DND-41 (cell line): ENCODE measurements at regions not wholly inside any gene's neighbourhood (a gene's known extent, or its start where the extent isn't known, plus 50 kb on each side); places are given as distances from the start of the nearest gene placed in this dataset.

Source experiments
- ATAC-seq: fragments of 200-7000 bp; cut with Tn5 transposase; 3 replicates; pipeline ENCODE4 v1.9.1; 2021; ENCODE audit warnings: low read depth; ENCODE audit not compliant: insufficient read depth
- DNase-seq: peaks from one replicate; pipeline ENCODE4 v3.0.0-alpha.2; 2020
- H2AFZ ChIP-seq: 2 replicates; pipeline ENCODE4 v1.6.0; 2012; ENCODE audit warnings: low read depth, low read length
- H3K27ac ChIP-seq: 2 replicates; pipeline ENCODE4 v1.5.1; 2012; ENCODE audit warnings: low read length, inconsistent platforms
- H3K27me3 ChIP-seq: fragments of 200-600 bp; sonication (generic); 2 replicates; pipeline ENCODE4 v1.6.0; 2012; ENCODE audit warnings: low read length, mild to moderate bottlenecking, inconsistent platforms; ENCODE audit not compliant: insufficient read depth, poor library complexity
- H3K36me3 ChIP-seq: 2 replicates; pipeline ENCODE4 v1.5.1; 2012; ENCODE audit warnings: low read length, inconsistent platforms; ENCODE audit not compliant: insufficient read depth
- H3K4me1 ChIP-seq: 2 replicates; pipeline ENCODE4 v1.5.1; 2012; ENCODE audit warnings: mild to moderate bottlenecking, low read length; ENCODE audit not compliant: insufficient read depth
- H3K4me2 ChIP-seq: 2 replicates; pipeline ENCODE4 v1.6.0; 2012; ENCODE audit warnings: mild to moderate bottlenecking, moderate library complexity, low read length, inconsistent platforms; ENCODE audit not compliant: insufficient read depth
- H3K4me3 ChIP-seq, 2 experiments: fragments of 200-600 bp in 1 of 2; shearing (Covaris generic) in 1 of 2; 2 replicates each; pipeline ENCODE4 v1.5.1; 2012 to 2016; ENCODE audit warnings: inconsistent platforms in 2 of 2, low read length in 2 of 2, mild to moderate bottlenecking in 2 of 2, low read depth in 1 of 2, moderate library complexity in 1 of 2
- H3K79me2 ChIP-seq: 2 replicates; pipeline ENCODE4 v1.6.0; 2012; ENCODE audit warnings: low read length, inconsistent platforms; ENCODE audit not compliant: insufficient read depth
- H3K9ac ChIP-seq: 2 replicates; pipeline ENCODE4 v1.6.0; 2012; ENCODE audit warnings: low read depth, mild to moderate bottlenecking, inconsistent platforms, low read length, moderate library complexity
- H3K9me3 ChIP-seq: 2 replicates; pipeline ENCODE4 v1.5.1; 2012; ENCODE audit warnings: low read length, moderate library complexity, mild to moderate bottlenecking, inconsistent platforms; ENCODE audit not compliant: insufficient read depth, severe bottlenecking
- H4K20me1 ChIP-seq: 2 replicates; pipeline ENCODE4 v1.6.0; 2012; ENCODE audit warnings: low read length; ENCODE audit not compliant: insufficient read depth
- EZH2 ChIP-seq: IDR thresholded peaks from 3 replicates; pipeline ENCODE4 v1.6.1; 2012; ENCODE audit warnings: borderline replicate concordance, low read depth, mild to moderate bottlenecking, moderate library complexity, low read length, inconsistent platforms; ENCODE audit not compliant: severe bottlenecking
- TF ChIP-seq, protein P1 (sequence below): IDR thresholded peaks from 2 replicates; pipeline ENCODE4 v1.5.1; 2012; ENCODE audit warnings: borderline replicate concordance, low read length, moderate library complexity, mild to moderate bottlenecking; ENCODE audit not compliant: poor library complexity, severe bottlenecking; ENCODE audit errors: extremely low read depth

DNA sequence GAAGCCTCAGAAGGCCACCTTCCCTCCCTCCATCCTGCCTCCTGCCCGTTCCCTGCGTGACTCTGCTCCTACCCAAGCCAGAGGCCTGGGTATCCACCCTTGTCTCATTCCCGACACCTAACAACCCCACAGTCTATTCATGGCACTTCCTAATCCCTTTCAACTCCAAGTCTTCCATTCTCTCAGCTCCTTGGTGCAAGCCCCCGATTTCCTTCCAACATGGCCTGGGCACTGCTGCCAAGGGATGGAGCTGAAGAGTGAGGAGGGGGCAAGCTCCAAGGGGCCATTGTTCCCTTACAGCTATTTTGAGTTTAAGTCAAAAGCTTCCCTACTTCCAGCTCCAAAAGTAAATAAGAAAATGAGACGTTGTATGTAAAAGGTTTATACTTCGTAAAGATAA is 84.8 kb upstream of the ASB18 start:
- no peaks in the 10 kb centered on the region for H3K27me3 ChIP-seq
- H3K4me1 ChIP-seq = no peaks in the 10 kb centered on the region
- TF ChIP-seq EZH2 = no peak
- TF ChIP-seq, protein P1, sequence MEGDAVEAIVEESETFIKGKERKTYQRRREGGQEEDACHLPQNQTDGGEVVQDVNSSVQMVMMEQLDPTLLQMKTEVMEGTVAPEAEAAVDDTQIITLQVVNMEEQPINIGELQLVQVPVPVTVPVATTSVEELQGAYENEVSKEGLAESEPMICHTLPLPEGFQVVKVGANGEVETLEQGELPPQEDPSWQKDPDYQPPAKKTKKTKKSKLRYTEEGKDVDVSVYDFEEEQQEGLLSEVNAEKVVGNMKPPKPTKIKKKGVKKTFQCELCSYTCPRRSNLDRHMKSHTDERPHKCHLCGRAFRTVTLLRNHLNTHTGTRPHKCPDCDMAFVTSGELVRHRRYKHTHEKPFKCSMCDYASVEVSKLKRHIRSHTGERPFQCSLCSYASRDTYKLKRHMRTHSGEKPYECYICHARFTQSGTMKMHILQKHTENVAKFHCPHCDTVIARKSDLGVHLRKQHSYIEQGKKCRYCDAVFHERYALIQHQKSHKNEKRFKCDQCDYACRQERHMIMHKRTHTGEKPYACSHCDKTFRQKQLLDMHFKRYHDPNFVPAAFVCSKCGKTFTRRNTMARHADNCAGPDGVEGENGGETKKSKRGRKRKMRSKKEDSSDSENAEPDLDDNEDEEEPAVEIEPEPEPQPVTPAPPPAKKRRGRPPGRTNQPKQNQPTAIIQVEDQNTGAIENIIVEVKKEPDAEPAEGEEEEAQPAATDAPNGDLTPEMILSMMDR = no peak
- H2AFZ ChIP-seq = no peak overlapping the region
- no peak for ATAC-seq
- H4K20me1 ChIP-seq = no peaks in the 10 kb centered on the region; the same call in 1 of the 2 replicates
- H3K4me3 ChIP-seq = no peak overlapping the region
- no peaks in the 10 kb centered on the region for H3K36me3 ChIP-seq
- H3K79me2 ChIP-seq = no peaks in the 10 kb centered on the region
- H3K27ac ChIP-seq = no peak overlapping the region
- no peak for DNase-seq
- H3K9me3 ChIP-seq = no peaks in the 10 kb centered on the region
- no peak overlapping the region for H3K4me2 ChIP-seq
- H3K9ac ChIP-seq = no peak overlapping the region

DNA sequence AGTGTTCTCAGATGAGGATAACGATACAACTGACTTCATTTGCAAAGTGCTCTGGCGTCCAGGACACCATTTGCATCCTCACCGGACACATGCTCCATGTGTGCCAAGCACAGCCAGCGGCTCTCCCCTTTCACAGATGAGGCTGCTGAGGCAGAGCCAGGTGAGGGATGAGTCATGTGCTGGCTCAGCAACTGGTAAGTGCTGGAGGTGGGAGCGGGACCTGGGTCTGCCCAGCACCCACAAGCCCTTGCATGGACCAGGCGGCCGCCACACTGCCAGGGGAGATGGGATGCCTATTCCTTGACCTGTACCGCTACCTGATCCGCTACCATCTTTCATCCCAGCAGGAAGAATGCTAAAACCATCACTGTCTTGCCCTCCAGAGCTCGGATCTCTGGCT is 86.2 kb upstream of the ASB18 start:
- no peak for TF ChIP-seq EZH2
- TF ChIP-seq, protein P1 = no peak
- no peak overlapping the region for H3K9ac ChIP-seq
- no peaks in the 10 kb centered on the region for H3K4me1 ChIP-seq
- no peaks in the 10 kb centered on the region for H3K27me3 ChIP-seq
- H3K4me2 ChIP-seq = no peak overlapping the region
- no peaks in the 10 kb centered on the region for H3K79me2 ChIP-seq
- H3K9me3 ChIP-seq = no peaks in the 10 kb centered on the region
- no peak for ATAC-seq
- no peaks in the 10 kb centered on the region; the same call in 1 of the 2 replicates for H4K20me1 ChIP-seq
- DNase-seq = no peak
- no peak overlapping the region for H3K27ac ChIP-seq
- no peak overlapping the region for H3K4me3 ChIP-seq
- no peak overlapping the region for H2AFZ ChIP-seq
- H3K36me3 ChIP-seq = no peaks in the 10 kb centered on the region

DNA sequence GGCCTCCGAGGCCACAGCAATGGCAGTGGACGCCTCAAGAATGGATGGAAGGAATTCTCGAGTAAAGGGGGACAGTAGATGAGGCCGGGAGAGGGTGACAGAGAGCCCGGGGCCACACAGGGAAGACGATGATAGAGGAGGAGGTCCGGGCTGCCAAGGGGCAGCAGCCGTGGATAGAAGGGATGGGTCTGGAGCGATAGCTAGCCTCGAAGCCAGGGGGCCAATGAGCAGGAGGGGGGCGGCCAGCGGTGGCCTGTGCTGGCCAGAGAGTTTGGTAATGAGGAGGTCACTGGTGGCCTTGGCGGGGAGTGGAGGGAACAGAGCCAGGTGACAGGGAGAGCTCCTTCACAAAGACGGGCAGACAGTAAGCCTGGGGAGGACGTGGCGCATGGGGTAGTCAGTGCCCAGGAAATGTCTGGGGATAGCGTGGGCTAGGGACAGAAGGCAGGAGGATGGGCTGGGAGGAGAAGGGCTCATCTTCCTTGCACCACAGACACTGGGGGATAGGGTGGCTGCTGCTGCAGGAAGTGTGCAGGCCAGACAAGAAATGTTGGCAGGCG is 87.8 kb upstream of the ASB18 start:
- H4K20me1 ChIP-seq = no peaks in the 10 kb centered on the region
- TF ChIP-seq, protein P1 = no peak
- TF ChIP-seq EZH2 = no peak
- ATAC-seq = no peak
- no peak for DNase-seq
- H3K36me3 ChIP-seq = no peaks in the 10 kb centered on the region
- H2AFZ ChIP-seq = no peak overlapping the region
- H3K27ac ChIP-seq = no peak overlapping the region
- no peak overlapping the region for H3K4me3 ChIP-seq
- H3K9ac ChIP-seq = no peak overlapping the region
- H3K27me3 ChIP-seq = no peaks in the 10 kb centered on the region
- H3K9me3 ChIP-seq = no peaks in the 10 kb centered on the region
- H3K79me2 ChIP-seq = no peaks in the 10 kb centered on the region
- no peak overlapping the region for H3K4me2 ChIP-seq
- H3K4me1 ChIP-seq = no peaks in the 10 kb centered on the region
